H1 (cell line): ENCODE measurements at regions not wholly inside any gene's neighbourhood (a gene's known extent, or its start where the extent isn't known, plus 50 kb on each side); places are given as distances from the start of the nearest gene placed in this dataset.

Experiments
- CTCF ChIA-PET: fragments of 300-600 bp; sonication (Branson Sonifier 250); formaldehyde crosslinking; loops from one replicate; lab custom pipeline; 2021; ENCODE audit not compliant: partially characterized antibody; lab: Charles Lee
- POLR2A ChIA-PET: fragments of 300-600 bp; sonication (Branson Sonifier 250); formaldehyde crosslinking; loops from one replicate; lab custom pipeline; 2021; ENCODE audit warnings: inconsistent platforms; ENCODE audit not compliant: partially characterized antibody; lab: Charles Lee
- DNase-seq, 2 experiments: peaks; one replicate each; pipeline versions ENCODE4 v3.0.0 to v3.0.0-alpha.2; 2010 to 2022; ENCODE audit warnings: low spot score in 2 of 2, low read depth in 1 of 2, mixed read lengths in 1 of 2
- FAIRE-seq: peaks from 2 replicates; lab custom pipeline; 2011; peaks lifted over from hg19 to GRCh38; lab: Jason Lieb, UNC
- H2AFZ ChIP-seq: 2 replicates; pipeline ENCODE4 v1.8.1; 2012; ENCODE audit warnings: low read length, inconsistent platforms
- H2AK5ac ChIP-seq: 2 replicates; pipeline ENCODE4 v1.6.1; 2013; ENCODE audit warnings: low read depth, low read length
- H2BK120ac ChIP-seq: replicated peaks from 2 replicates; pipeline ENCODE3; 2013; ENCODE audit warnings: low read depth, low read length, inconsistent platforms
- H2BK12ac ChIP-seq: 2 replicates; pipeline ENCODE4 v1.6.1; 2013; ENCODE audit warnings: low read depth, low read length
- H2BK15ac ChIP-seq: 2 replicates; pipeline ENCODE4 v1.6.1; 2013; ENCODE audit warnings: low read length
- H2BK20ac ChIP-seq: 2 replicates; pipeline ENCODE4 v1.6.1; 2013; ENCODE audit warnings: low read length
- H2BK5ac ChIP-seq: 2 replicates; pipeline ENCODE4 v1.6.1; 2013; ENCODE audit warnings: low read depth, low read length
- H3K14ac ChIP-seq: 2 replicates; pipeline ENCODE4 v1.6.1; 2013; ENCODE audit warnings: inconsistent platforms; ENCODE audit not compliant: insufficient read length
- H3K18ac ChIP-seq: 2 replicates; pipeline ENCODE4 v1.6.1; 2013; ENCODE audit warnings: low read length; ENCODE audit errors: extremely low read depth
- H3K23ac ChIP-seq: 2 replicates; pipeline ENCODE4 v1.6.1; 2013; ENCODE audit warnings: inconsistent platforms; ENCODE audit not compliant: insufficient read length
- H3K23me2 ChIP-seq: 2 replicates; pipeline ENCODE4 v1.6.1; 2013; ENCODE audit warnings: low read depth, low read length
- H3K27ac ChIP-seq: 2 replicates; pipeline ENCODE4 v1.6.1; 2011; ENCODE audit warnings: low read depth, low read length, inconsistent platforms
- H3K27me3 ChIP-seq, 4 experiments: replicated peaks in 1 of 4; 1 replicate in 1 of 4; 2 replicates in 3 of 4; pipeline versions ENCODE4 v1.6.1 to v1.8.1; 2011 to 2013; ENCODE audit warnings: low read length in 3 of 4, mild to moderate bottlenecking in 3 of 4, inconsistent platforms in 2 of 4, mixed read lengths in 2 of 4, moderate library complexity in 1 of 4; ENCODE audit not compliant: control insufficient read depth in 3 of 4, insufficient read depth in 3 of 4; ENCODE audit errors: extremely low read depth in 1 of 4
- H3K36me3 ChIP-seq, 4 experiments: 2 replicates each; pipeline versions ENCODE4 v1.6.1 to v1.8.1; 2011 to 2013; ENCODE audit warnings: mild to moderate bottlenecking in 4 of 4, low read length in 3 of 4, moderate library complexity in 2 of 4, control low read depth in 1 of 4, inconsistent platforms in 1 of 4; ENCODE audit not compliant: insufficient read depth in 4 of 4, control insufficient read depth in 2 of 4
- H3K4ac ChIP-seq: replicated peaks from 2 replicates; pipeline ENCODE3; 2013; ENCODE audit warnings: low read length, low read depth, mixed read lengths, inconsistent platforms; ENCODE audit not compliant: insufficient read length
- H3K4me1 ChIP-seq, 4 experiments: replicated peaks in 1 of 4; 1 replicate in 1 of 4; 2 replicates in 3 of 4; pipeline versions ENCODE4 v1.6.1 to v1.8.1; 2011 to 2013; ENCODE audit warnings: low read length in 3 of 4, inconsistent platforms in 2 of 4, mixed read lengths in 1 of 4; ENCODE audit not compliant: insufficient read depth in 4 of 4, control insufficient read depth in 3 of 4
- H3K4me2 ChIP-seq, 2 experiments: 2 replicates each; pipeline versions ENCODE4 v1.6.1 to v1.8.1; 2011 to 2013; ENCODE audit warnings: low read depth in 2 of 2, low read length in 2 of 2, control low read depth in 1 of 2, inconsistent platforms in 1 of 2, mild to moderate bottlenecking in 1 of 2; ENCODE audit not compliant: insufficient read depth in 1 of 2
- H3K4me3 ChIP-seq, 4 experiments: fragments of 200-600, 300-600 bp in 1 of 4; sonication (generic), shearing (Covaris generic), sonication (Bioruptor Twin) in 1 of 4; 2 replicates each; pipeline versions ENCODE4 v1.5.1 to v1.8.1; 2011 to 2016; ENCODE audit warnings: low read length in 4 of 4, low read depth in 3 of 4, control low read depth in 2 of 4, inconsistent platforms in 2 of 4, mild to moderate bottlenecking in 2 of 4, mixed read lengths in 1 of 4, moderate library complexity in 1 of 4; ENCODE audit not compliant: insufficient read depth in 2 of 4; ENCODE audit errors: extremely low read depth in 1 of 4
- H3K56ac ChIP-seq: replicated peaks from 2 replicates; pipeline ENCODE3; 2013; ENCODE audit warnings: low read depth, mild to moderate bottlenecking, mixed read lengths, low read length, inconsistent platforms; ENCODE audit not compliant: insufficient read length
- H3K79me1 ChIP-seq: 2 replicates; pipeline ENCODE4 v1.6.1; 2013; ENCODE audit warnings: low read depth, low read length, control low read depth
- H3K79me2 ChIP-seq, 2 experiments: 2 replicates each; pipeline versions ENCODE4 v1.6.1 to v1.8.1; 2012 to 2013; ENCODE audit warnings: low read length in 2 of 2, mild to moderate bottlenecking in 2 of 2, inconsistent platforms in 1 of 2; ENCODE audit not compliant: insufficient read depth in 2 of 2, control insufficient read depth in 1 of 2
- H3K9ac ChIP-seq, 4 experiments: replicated peaks in 1 of 4; 1 replicate in 1 of 4; 2 replicates in 3 of 4; pipeline versions ENCODE4 v1.6.1 to v1.8.1; 2011 to 2013; ENCODE audit warnings: low read depth in 3 of 4, low read length in 3 of 4, control low read depth in 2 of 4, mild to moderate bottlenecking in 2 of 4, moderate library complexity in 2 of 4, inconsistent platforms in 1 of 4; ENCODE audit errors: extremely low read depth in 1 of 4
- H3K9me3 ChIP-seq, 2 experiments: 2 replicates each; pipeline versions ENCODE4 v1.6.1 to v1.8.1; 2012 to 2013; ENCODE audit warnings: mild to moderate bottlenecking in 2 of 2, moderate library complexity in 2 of 2, control low read depth in 1 of 2, inconsistent platforms in 1 of 2, low read depth in 1 of 2, low read length in 1 of 2, mixed read lengths in 1 of 2; ENCODE audit not compliant: insufficient read depth in 2 of 2
- H4K20me1 ChIP-seq, 2 experiments: replicated peaks in 1 of 2; 2 replicates each; pipeline versions ENCODE3 to v1.8.1; 2011 to 2013; ENCODE audit warnings: inconsistent platforms in 2 of 2, low read length in 2 of 2, mild to moderate bottlenecking in 1 of 2; ENCODE audit not compliant: insufficient read depth in 2 of 2, control insufficient read depth in 1 of 2
- H4K5ac ChIP-seq: 2 replicates; pipeline ENCODE4 v1.6.1; 2013; ENCODE audit warnings: low read length, low read depth, mixed read lengths, inconsistent platforms; ENCODE audit not compliant: insufficient read length
- H4K8ac ChIP-seq: 2 replicates; pipeline ENCODE4 v1.8.0; 2013; ENCODE audit warnings: mild to moderate bottlenecking, moderate library complexity, low read length, inconsistent platforms; ENCODE audit not compliant: insufficient read depth; ENCODE audit errors: extremely low read depth
- H4K91ac ChIP-seq: replicated peaks from 2 replicates; pipeline ENCODE3; 2013; ENCODE audit warnings: low read length, mixed read lengths, inconsistent platforms; ENCODE audit not compliant: insufficient read length
- GABPA ChIP-seq: IDR thresholded peaks from 2 replicates; pipeline ENCODE4 v1.6.1; 2011; ENCODE audit warnings: mild to moderate bottlenecking, low read length, moderate library complexity, borderline replicate concordance; ENCODE audit not compliant: insufficient read depth
- GTF2F1 ChIP-seq: IDR thresholded peaks from 2 replicates; pipeline ENCODE4 v1.6.1; 2012; ENCODE audit warnings: low read depth, low read length, improper control_type of control experiment, borderline replicate concordance
- RAD21 ChIP-seq, 2 experiments: IDR thresholded peaks in 1 of 2; conservative IDR thresholded peaks in 1 of 2; 2 replicates each; pipeline ENCODE4 v1.6.1; 2011; ENCODE audit warnings: low read depth in 2 of 2, low read length in 2 of 2, improper control_type of control experiment in 1 of 2, inconsistent platforms in 1 of 2, mild to moderate bottlenecking in 1 of 2, moderate library complexity in 1 of 2
- RXRA ChIP-seq: IDR thresholded peaks from 2 replicates; pipeline ENCODE4 v1.6.1; 2011; ENCODE audit warnings: low read depth, mild to moderate bottlenecking, low read length, moderate library complexity; ENCODE audit not compliant: insufficient read depth
- SRF ChIP-seq: IDR thresholded peaks from 2 replicates; pipeline ENCODE4 v1.6.1; 2011; ENCODE audit warnings: mild to moderate bottlenecking, low read depth, low read length, moderate library complexity
- SUZ12 ChIP-seq: fragments of 200-600 bp; sonication (generic); IDR thresholded peaks from 2 replicates; pipeline ENCODE4 v1.6.1; 2012; ENCODE audit warnings: mild to moderate bottlenecking, inconsistent platforms, low read length, moderate library complexity, mixed read lengths
- WGBS, 2 experiments: shearing (Covaris generic) in 1 of 2; methylation state at CpG; one replicate each; pipeline versions ENCODE4 v1.1.6 to v1.1.7; 2013 to 2015; ENCODE audit warnings: low lambda C conversion rate in 2 of 2, mixed read lengths in 2 of 2, inconsistent platforms in 1 of 2, low coverage in 1 of 2, missing lambda C conversion rate in 1 of 2; ENCODE audit not compliant: insufficient replicate concordance in 2 of 2, insufficient coverage in 1 of 2, insufficient read length in 1 of 2; ENCODE audit errors: extremely low coverage in 1 of 2, missing lambda C conversion rate in 1 of 2; 5-methylcytosine and 5-hydroxymethylcytosine counted together

DNA sequence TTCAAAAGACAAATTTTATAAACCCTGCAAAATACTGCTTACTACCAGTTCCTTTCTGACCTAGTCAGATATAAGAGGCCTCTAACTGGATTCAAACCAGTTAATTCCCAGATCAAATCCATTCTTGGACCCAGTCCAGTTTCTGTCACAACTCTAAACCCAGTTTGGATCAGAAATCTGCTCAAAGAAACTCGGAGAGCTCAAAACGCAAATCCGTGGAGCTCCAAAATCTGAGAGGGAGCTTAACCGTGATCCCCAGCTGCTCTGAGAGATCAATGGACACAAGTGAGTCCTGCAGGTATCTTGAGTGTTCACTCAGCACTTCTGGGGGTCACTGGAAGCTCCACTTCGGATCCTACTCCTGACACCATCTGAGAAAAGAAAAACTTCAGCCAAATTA is 348.1 kb upstream of the PTGER4 start:
- H2AK5ac ChIP-seq: no peak overlapping the region
- H3K9me3 ChIP-seq: no peaks in the 10 kb centered on the region
- no peaks in the 10 kb centered on the region for H3K23me2 ChIP-seq
- WGBS, 2 experiments: 90% methylated on average over 5 of the region's 5 CpGs; no CpG with 5 or more reads in 1 of the 2 experiments
- DNase-seq: no peak
- no peak overlapping the region for H3K4me2 ChIP-seq
- H4K5ac ChIP-seq: no peak overlapping the region
- H4K8ac ChIP-seq: no peak overlapping the region
- no peak overlapping the region for H3K4me3 ChIP-seq
- no peaks in the 10 kb centered on the region for H3K27me3 ChIP-seq
- H2BK20ac ChIP-seq: no peak overlapping the region
- no peak overlapping the region for H3K4ac ChIP-seq
- CTCF ChIA-PET: no interaction called here
- no peak overlapping the region for H3K18ac ChIP-seq
- no peaks in the 10 kb centered on the region for H3K4me1 ChIP-seq
- no peaks in the 10 kb centered on the region for H4K20me1 ChIP-seq
- H3K23ac ChIP-seq: no peak overlapping the region
- H3K56ac ChIP-seq: no peak overlapping the region
- H2BK5ac ChIP-seq: no peak overlapping the region
- no peak overlapping the region for H2BK12ac ChIP-seq
- TF ChIP-seq GABPA: no peak
- TF ChIP-seq GTF2F1: no peak
- no peak for TF ChIP-seq SUZ12
- TF ChIP-seq RXRA: no peak
- no peak for TF ChIP-seq RAD21 (IDR thresholded peaks at IDR 0.05 in 1 of 2, conservative IDR thresholded peaks at IDR 0.05 in 1 of 2; ENCODE audit: low read depth in 2 of 2, low read length in 2 of 2)
- no peak for TF ChIP-seq SRF
- H2BK15ac ChIP-seq: no peak overlapping the region
- no peak for FAIRE-seq
- peak overlapping the region; percentile 70; the same call in 1 of the 2 replicates for H2AFZ ChIP-seq
- no peak overlapping the region for H3K9ac ChIP-seq
- H3K27ac ChIP-seq: no peak overlapping the region
- H3K79me2 ChIP-seq: no peaks in the 10 kb centered on the region
- no peaks in the 10 kb centered on the region for H3K79me1 ChIP-seq
- no peak overlapping the region for H2BK120ac ChIP-seq
- POLR2A ChIA-PET: no interaction called here
- H4K91ac ChIP-seq: no peak overlapping the region
- no peaks in the 10 kb centered on the region for H3K36me3 ChIP-seq
- no peak overlapping the region for H3K14ac ChIP-seq
